Esophagus muscularis mucosa (tissue), 3 donors: ENCODE measurements at regions not wholly inside any gene's neighbourhood (a gene's known extent, or its start where the extent isn't known, plus 50 kb on each side); places are given as distances from the start of the nearest gene placed in this dataset.

ENCODE experiments used
- CTCF ChIP-seq, 3 experiments: fragments of 200-600 bp in 2 of 3; fragments of 450-650 bp in 1 of 3; sonication (generic) in 2 of 3; IDR thresholded peaks; one replicate each; pipeline ENCODE4 v1.5.1; 2017 to 2019; ENCODE audit warnings: antibody characterized with exemption in 3 of 3, mild to moderate bottlenecking in 2 of 3, moderate library complexity in 1 of 3
- POLR2A ChIP-seq: fragments of 450-650 bp; IDR thresholded peaks from one replicate; pipeline ENCODE4 v1.6.1; 2017; ENCODE audit warnings: antibody characterized with exemption, moderate library complexity, mild to moderate bottlenecking, low read depth
- POLR2AphosphoS5 ChIP-seq, 2 donors: sonication (generic); formaldehyde crosslinking; IDR thresholded peaks; one replicate each; pipeline ENCODE4 v1.6.1; 2017; ENCODE audit warnings: antibody characterized with exemption in 2 of 2

GRCh38 chr5:92548346-92548745, 1032.7 kb downstream of the NR2F1-AS1 start:
- TF ChIP-seq CTCF (IDR thresholded peaks at IDR 0.05) (no peak), POLR2A (no peak), POLR2AphosphoS5 (IDR thresholded peaks at IDR 0.05) (no peak)
